SK-N-SH (cell line): ENCODE measurements at regions not wholly inside any gene's neighbourhood (a gene's known extent, or its start where the extent isn't known, plus 50 kb on each side); places are given as distances from the start of the nearest gene placed in this dataset.

Experiments
- CTCF ChIA-PET: fragments of 300-600, 350-600 bp; formaldehyde crosslinking; extraction: SDS; loops from one replicate; lab custom pipeline; 2021; lab: Yijun Ruan, JAX
- POLR2A ChIA-PET: fragments of 350-600 bp; sonication (Branson Sonifier 250); formaldehyde crosslinking; extraction: SDS; loops from one replicate; lab custom pipeline; 2020; ENCODE audit warnings: antibody characterized with exemption, inconsistent platforms; lab: Yijun Ruan, JAX
- DNase-seq: peaks from one replicate; pipeline ENCODE4 v3.0.0; 2012
- H2AFZ ChIP-seq: fragments of 200-600 bp; sonication (generic); 2 replicates; pipeline ENCODE4 v1.8.1; 2016; ENCODE audit warnings: antibody characterized with exemption, mild to moderate bottlenecking, low read depth
- H3F3A ChIP-seq: fragments of 200-600 bp; sonication (generic); replicated peaks from 2 replicates; pipeline ENCODE3; 2016; ENCODE audit warnings: antibody characterized with exemption, mild to moderate bottlenecking; ENCODE audit not compliant: insufficient read depth
- H3K27ac ChIP-seq, 2 experiments: fragments of 200-500 bp in 1 of 2; fragments of 200-600 bp in 1 of 2; sonication (Bioruptor generic) in 1 of 2; sonication (generic), shearing (Covaris generic) in 1 of 2; 2 replicates each; pipeline versions ENCODE4 v1.5.1 to v1.6.1; 2014 to 2016; ENCODE audit warnings: low read depth in 2 of 2, inconsistent platforms in 1 of 2, low read length in 1 of 2, mild to moderate bottlenecking in 1 of 2, mixed read lengths in 1 of 2
- H3K27me3 ChIP-seq: fragments of 200-600 bp; sonication (generic), shearing (Covaris generic); 2 replicates; pipeline ENCODE4 v1.6.1; 2016; ENCODE audit warnings: mixed run types; ENCODE audit not compliant: insufficient read depth
- H3K36me3 ChIP-seq, 2 experiments: fragments of 200-500 bp in 1 of 2; fragments of 200-600 bp in 1 of 2; sonication (Bioruptor generic) in 1 of 2; sonication (generic) in 1 of 2; replicated peaks in 1 of 2; 2 replicates each; pipeline versions ENCODE3 to v1.5.1; 2014 to 2016; ENCODE audit warnings: low read length in 1 of 2, mild to moderate bottlenecking in 1 of 2; ENCODE audit not compliant: insufficient read depth in 2 of 2, control insufficient read depth in 1 of 2
- H3K4me1 ChIP-seq, 2 experiments: fragments of 200-500 bp in 1 of 2; fragments of 200-600 bp in 1 of 2; sonication (Bioruptor generic) in 1 of 2; sonication (generic), shearing (Covaris generic) in 1 of 2; 2 replicates each; pipeline versions ENCODE4 v1.5.1 to v1.6.1; 2014 to 2016; ENCODE audit warnings: low read depth in 1 of 2, low read length in 1 of 2, mixed run types in 1 of 2; ENCODE audit not compliant: insufficient read depth in 2 of 2, control insufficient read depth in 1 of 2
- H3K4me2 ChIP-seq: fragments of 200-600 bp; sonication (generic), shearing (Covaris generic); 2 replicates; pipeline ENCODE4 v1.6.1; 2017; ENCODE audit warnings: mixed run types
- H3K4me3 ChIP-seq, 2 experiments: fragments of 200-500 bp in 1 of 2; fragments of 200-600 bp in 1 of 2; sonication (Bioruptor generic) in 1 of 2; sonication (generic), shearing (Covaris generic) in 1 of 2; 2 replicates each; pipeline versions ENCODE4 v1.5.1 to v1.8.1; 2014 to 2016; ENCODE audit warnings: low read depth in 2 of 2, inconsistent platforms in 1 of 2, low read length in 1 of 2, mild to moderate bottlenecking in 1 of 2, mixed read lengths in 1 of 2, moderate library complexity in 1 of 2
- H3K79me2 ChIP-seq: fragments of 200-600 bp; sonication (generic); 2 replicates; pipeline ENCODE4 v1.8.1; 2017; ENCODE audit warnings: mild to moderate bottlenecking; ENCODE audit not compliant: insufficient read depth
- H3K9ac ChIP-seq: fragments of 200-600 bp; sonication (generic); 2 replicates; pipeline ENCODE4 v1.6.1; 2017; ENCODE audit warnings: mixed run types
- H3K9me2 ChIP-seq: fragments of 200-600 bp; sonication (generic); 2 replicates; pipeline ENCODE4 v1.6.1; 2017; ENCODE audit warnings: mixed run types
- H3K9me3 ChIP-seq: fragments of 200-600 bp; sonication (generic); 2 replicates; pipeline ENCODE4 v1.6.1; 2017; ENCODE audit warnings: mixed run types, mild to moderate bottlenecking, moderate library complexity
- H4K20me1 ChIP-seq: fragments of 200-600 bp; sonication (generic); 2 replicates; pipeline ENCODE4 v1.6.1; 2017; ENCODE audit warnings: mild to moderate bottlenecking, mixed run types; ENCODE audit not compliant: insufficient read depth
- CHD2 ChIP-seq: fragments of 150-350 bp; IDR thresholded peaks from 2 replicates; pipeline ENCODE4 v1.6.1; 2018; ENCODE audit warnings: low read length; ENCODE audit not compliant: partially characterized antibody
- CTCF ChIP-seq: fragments of 200-600 bp; sonication (generic); IDR thresholded peaks from 2 replicates; pipeline ENCODE4 v1.6.1; 2017; ENCODE audit warnings: antibody characterized with exemption, mild to moderate bottlenecking, moderate library complexity
- ELF1 ChIP-seq: IDR thresholded peaks from 2 replicates; pipeline ENCODE4 v1.4.0; 2012
- FOSL2 ChIP-seq: IDR thresholded peaks from 2 replicates; pipeline ENCODE4 v1.4.0; 2012; ENCODE audit warnings: low read depth, mild to moderate bottlenecking, moderate library complexity, borderline replicate concordance
- FOXJ3 ChIP-seq: sonication (generic); formaldehyde crosslinking; IDR thresholded peaks from 2 replicates; pipeline ENCODE4 v1.5.1; 2020; ENCODE audit warnings: mild to moderate bottlenecking, missing genetic modification reagents
- FOXM1 ChIP-seq: IDR thresholded peaks from 2 replicates; pipeline ENCODE4 v1.4.0; 2012; ENCODE audit warnings: low read depth, mild to moderate bottlenecking
- GABPA ChIP-seq: IDR thresholded peaks from 2 replicates; pipeline ENCODE4 v1.4.0; 2012; ENCODE audit warnings: low read depth, mild to moderate bottlenecking
- GATA2 ChIP-seq: sonication (generic); formaldehyde crosslinking; IDR thresholded peaks from 2 replicates; pipeline ENCODE4 v1.5.0; 2020; ENCODE audit warnings: mild to moderate bottlenecking, missing genetic modification reagents
- IRF3 ChIP-seq: fragments of 150-350 bp; IDR thresholded peaks from 2 replicates; pipeline ENCODE4 v1.6.1; 2016; ENCODE audit warnings: mild to moderate bottlenecking, low read depth, low read length
- PBX3 ChIP-seq: IDR thresholded peaks from 2 replicates; pipeline ENCODE4; 2012
- POLR2AphosphoS5 ChIP-seq: IDR thresholded peaks from 2 replicates; pipeline ENCODE4 v1.6.1; 2012; ENCODE audit warnings: low read depth, low read length
- REST ChIP-seq: IDR thresholded peaks from 2 replicates; pipeline ENCODE4 v1.6.1; 2012; ENCODE audit warnings: mild to moderate bottlenecking, low read depth, low read length, moderate library complexity
- RXRA ChIP-seq: IDR thresholded peaks from 2 replicates; pipeline ENCODE4 v1.4.0; 2012; ENCODE audit warnings: low read depth, mild to moderate bottlenecking, borderline replicate concordance
- ZBTB33 ChIP-seq: IDR thresholded peaks from 2 replicates; pipeline ENCODE4 v1.4.0; 2012; ENCODE audit warnings: low read depth, borderline replicate concordance
- WGBS: methylation state at CpG from one replicate; pipeline ENCODE4 v1.1.6; 2017; ENCODE audit warnings: low lambda C conversion rate; 5-methylcytosine and 5-hydroxymethylcytosine counted together

- TF ChIP-seq ZBTB33: no peak
Observed at GRCh38 chr9:106670418-106670817, 192.5 kb upstream of the ZNF462 start (continued).

- H4K20me1 ChIP-seq: no peaks in the 10 kb centered on the region
Observed at GRCh38 chr9:106675780-106676179, 187.2 kb upstream of the ZNF462 start.

GRCh38 chr9:106677374-106677773 lies 185.6 kb upstream of the ZNF462 start:
- Histone ChIP-seq H3K4me3 (no peak overlapping the region), H2AFZ (no peak overlapping the region), H3K9me2 (no peaks in the 10 kb centered on the region), H3K9me3 (no peaks in the 10 kb centered on the region), H3F3A (no peaks in the 10 kb centered on the region), H3K79me2 (no peaks in the 10 kb centered on the region), H3K4me1 (no peaks in the 10 kb centered on the region), H3K27me3 (no peaks in the 10 kb centered on the region), H3K27ac (no peak overlapping the region), H4K20me1 (no peaks in the 10 kb centered on the region), H3K9ac (no peak overlapping the region), H3K36me3 (no peaks in the 10 kb centered on the region), H3K4me2 (no peak overlapping the region)
- CTCF ChIA-PET: interaction anchor here (0.9 kb wide), 1 partner anchor 9 kb away, joined by 3 read pairs; no protein-coding TSS in a partner anchor
- no peak for DNase-seq
- WGBS: 64% methylated on average over 5 of the region's 5 CpGs
- POLR2A ChIA-PET: no interaction called here
- TF ChIP-seq REST (no peak), FOXJ3 (no peak), CHD2 (no peak), RXRA (no peak), PBX3 (no peak), CTCF (no peak), GABPA (no peak), POLR2AphosphoS5 (no peak), IRF3 (no peak), ELF1 (no peak), FOSL2 (no peak), FOXM1 (no peak), GATA2 (no peak)

More at GRCh38 chr9:106675780-106676179, 187.2 kb upstream of the ZNF462 start:
- POLR2A ChIA-PET: no interaction called here
- Histone ChIP-seq H3K9ac (no peak overlapping the region), H3K79me2 (no peaks in the 10 kb centered on the region), H3K27ac (no peak overlapping the region), H3K27me3 (no peaks in the 10 kb centered on the region)
- no peak for DNase-seq
- WGBS: 38% methylated on average over 4 of the region's 4 CpGs
- no peak for TF ChIP-seq CHD2
- TF ChIP-seq, all 33 proteins: peak for 0
- Histone ChIP-seq H3K36me3 (no peaks in the 10 kb centered on the region), H3K9me2 (no peaks in the 10 kb centered on the region), H3K4me1 (no peaks in the 10 kb centered on the region), H3K9me3 (no peaks in the 10 kb centered on the region), H3K4me2 (no peak overlapping the region), H2AFZ (no peak overlapping the region), H3F3A (no peaks in the 10 kb centered on the region), H3K4me3 (no peak overlapping the region)
- CTCF ChIA-PET: no interaction called here
